Neural progenitor cell (in vitro differentiated cells): ENCODE measurements at regions not wholly inside any gene's neighbourhood (a gene's known extent, or its start where the extent isn't known, plus 50 kb on each side); places are given as distances from the start of the nearest gene placed in this dataset.

ENCODE experiments used
- DNase-seq: peaks from one replicate; pipeline ENCODE4 v3.0.0-alpha.2; 2016; ENCODE audit warnings: low spot score
- H2AFZ ChIP-seq: fragments of 200-600 bp; sonication (generic); replicated peaks from 2 replicates; pipeline ENCODE4 v1.6.1; 2016; ENCODE audit warnings: antibody characterized with exemption
- H3F3A ChIP-seq: fragments of 200-600 bp; sonication (generic); 2 replicates; pipeline ENCODE4 v1.6.1; 2016; ENCODE audit warnings: antibody characterized with exemption, low read depth
- H3K27ac ChIP-seq: fragments of 200-600 bp; sonication (generic); 2 replicates; pipeline ENCODE4 v1.5.1; 2016; ENCODE audit warnings: mild to moderate bottlenecking
- H3K27me3 ChIP-seq: fragments of 200-600 bp; sonication (generic); 2 replicates; pipeline ENCODE4 v1.6.1; 2016; ENCODE audit warnings: mild to moderate bottlenecking, moderate library complexity
- H3K36me3 ChIP-seq: fragments of 200-600 bp; sonication (generic); 2 replicates; pipeline ENCODE4 v1.5.1; 2016
- H3K4me1 ChIP-seq: fragments of 200-600 bp; sonication (generic); 2 replicates; pipeline ENCODE4 v1.6.1; 2016; ENCODE audit warnings: mixed run types
- H3K4me2 ChIP-seq: fragments of 200-600 bp; sonication (generic); 2 replicates; pipeline ENCODE4 v1.6.1; 2016
- H3K4me3 ChIP-seq: fragments of 200-600 bp; sonication (generic); 2 replicates; pipeline ENCODE4 v1.5.1; 2016
- H3K79me2 ChIP-seq: fragments of 200-600 bp; sonication (generic); 2 replicates; pipeline ENCODE4 v1.6.1; 2016; ENCODE audit warnings: low read depth
- H3K9ac ChIP-seq: fragments of 200-600 bp; sonication (generic); 2 replicates; pipeline ENCODE4 v1.6.1; 2016
- H3K9me3 ChIP-seq: fragments of 200-600 bp; sonication (generic); 2 replicates; pipeline ENCODE4 v1.5.1; 2016; ENCODE audit warnings: low read depth
- H4K20me1 ChIP-seq: fragments of 200-600 bp; sonication (generic); 2 replicates; pipeline ENCODE4 v1.6.1; 2016; ENCODE audit warnings: low read depth
- H3K27ac Mint-ChIP-seq: 3 replicates; pipeline ENCODE4 v1.8.0; 2021; ENCODE audit warnings: mixed read lengths
- H3K27me3 Mint-ChIP-seq: 2 replicates; pipeline ENCODE4 v1.8.0; 2022; ENCODE audit warnings: low read depth, mild to moderate bottlenecking, inconsistent platforms, moderate library complexity, mixed read lengths; ENCODE audit not compliant: insufficient read depth
- H3K36me3 Mint-ChIP-seq: 3 replicates; pipeline ENCODE4 v1.8.0; 2021; ENCODE audit warnings: mixed read lengths
- H3K4me1 Mint-ChIP-seq: 3 replicates; pipeline ENCODE4 v1.8.0; 2021; ENCODE audit warnings: mixed read lengths
- H3K4me3 Mint-ChIP-seq: 3 replicates; pipeline ENCODE4 v1.8.0; 2021; ENCODE audit warnings: mild to moderate bottlenecking, moderate library complexity, mixed read lengths
- H3K9me3 Mint-ChIP-seq: 3 replicates; pipeline ENCODE4 v1.8.0; 2020; ENCODE audit warnings: mixed read lengths
- CTCF ChIP-seq: fragments of 200-600 bp; sonication (generic); IDR thresholded peaks from 2 replicates; pipeline ENCODE4 v1.5.1; 2017; ENCODE audit warnings: antibody characterized with exemption, mild to moderate bottlenecking
- EZH2 ChIP-seq: fragments of 200-600 bp; sonication (generic); IDR thresholded peaks from 2 replicates; pipeline ENCODE4 v1.6.1; 2017; ENCODE audit warnings: antibody characterized with exemption, mild to moderate bottlenecking, moderate library complexity
- EZH2phosphoT487 ChIP-seq: fragments of 200-600 bp; sonication (generic); IDR thresholded peaks from 2 replicates; pipeline ENCODE4 v1.6.1; 2017; ENCODE audit warnings: antibody characterized with exemption

GRCh38 chr5:161064297-161064696, 212.3 kb upstream of the ATP10B start:
- Histone ChIP-seq H3K9ac (no peak overlapping the region), H3K27me3 (no peaks in the 10 kb centered on the region), H2AFZ (no peak overlapping the region), H4K20me1 (no peaks in the 10 kb centered on the region), H3K4me2 (no peak overlapping the region), H3K4me1 (no peaks in the 10 kb centered on the region), H3K36me3 (no peaks in the 10 kb centered on the region), H3K4me3 (no peak overlapping the region), H3K79me2 (no peaks in the 10 kb centered on the region), H3K9me3 (no peaks in the 10 kb centered on the region), H3K27ac (no peak overlapping the region), H3F3A (no peaks in the 10 kb centered on the region)
- H3K36me3 Mint-ChIP-seq = no peaks in the 10 kb centered on the region
- no peak overlapping the region for H3K27ac Mint-ChIP-seq
- no peak for TF ChIP-seq EZH2
- no peak for TF ChIP-seq CTCF
- TF ChIP-seq EZH2phosphoT487 = no peak
- no peaks in the 10 kb centered on the region for H3K9me3 Mint-ChIP-seq
- no peak overlapping the region for H3K4me3 Mint-ChIP-seq
- no peaks in the 10 kb centered on the region for H3K4me1 Mint-ChIP-seq
- peaks cover 4% of the 10 kb centered on the region for H3K27me3 Mint-ChIP-seq
- DNase-seq = no peak

DNA sequence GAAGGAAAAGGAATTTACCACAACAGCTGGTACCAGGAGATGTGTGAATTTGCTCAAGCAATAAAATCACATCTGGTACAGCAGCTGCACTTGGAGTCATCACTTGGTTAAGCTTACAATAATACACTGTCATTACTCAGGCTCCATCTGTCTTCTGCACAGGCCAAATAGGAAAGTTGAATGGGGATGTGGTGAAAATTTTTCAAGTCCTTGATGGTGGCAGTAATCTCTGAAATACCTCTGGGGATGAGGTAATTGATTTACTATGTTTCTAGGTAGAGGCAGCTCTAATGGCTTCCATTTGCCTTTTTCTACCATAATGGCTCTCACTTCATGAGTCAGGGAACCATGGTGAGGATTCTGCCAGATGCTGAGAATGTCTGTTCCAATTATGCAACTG, 206.8 kb upstream of the ATP10B start:
- H3K9ac ChIP-seq = no peak overlapping the region
- no peak overlapping the region for H3K4me3 Mint-ChIP-seq
- TF ChIP-seq CTCF = no peak
- no peak for TF ChIP-seq EZH2
- TF ChIP-seq EZH2phosphoT487 = no peak
- no peaks in the 10 kb centered on the region for H3K36me3 Mint-ChIP-seq
- no peak overlapping the region for H3K27ac ChIP-seq
- H3K9me3 ChIP-seq = no peaks in the 10 kb centered on the region
- H3K9me3 Mint-ChIP-seq = no peaks in the 10 kb centered on the region
- no peaks in the 10 kb centered on the region for H4K20me1 ChIP-seq
- no peak overlapping the region for H3K4me2 ChIP-seq
- H3K4me3 ChIP-seq = no peak overlapping the region
- H2AFZ ChIP-seq = no peak overlapping the region
- no peaks in the 10 kb centered on the region for H3K4me1 ChIP-seq
- no peak for DNase-seq
- no peaks in the 10 kb centered on the region for H3K27me3 ChIP-seq
- no peaks in the 10 kb centered on the region for H3K36me3 ChIP-seq
- H3K27me3 Mint-ChIP-seq = peaks cover 2% of the 10 kb centered on the region
- no peaks in the 10 kb centered on the region for H3K4me1 Mint-ChIP-seq
- no peaks in the 10 kb centered on the region for H3F3A ChIP-seq
- no peak overlapping the region for H3K27ac Mint-ChIP-seq
- H3K79me2 ChIP-seq = no peaks in the 10 kb centered on the region

GRCh38 chr5:161051920-161052500, 200.0 kb upstream of the ATP10B start:
- Histone ChIP-seq H3K4me3 (no peak overlapping the region), H4K20me1 (no peaks in the 10 kb centered on the region), H3K4me1 (no peaks in the 10 kb centered on the region), H3K9ac (no peak overlapping the region), H3K27ac (no peak overlapping the region), H3K4me2 (no peak overlapping the region), H3K9me3 (no peaks in the 10 kb centered on the region), H3F3A (no peaks in the 10 kb centered on the region), H3K36me3 (no peaks in the 10 kb centered on the region), H3K79me2 (no peaks in the 10 kb centered on the region), H3K27me3 (no peaks in the 10 kb centered on the region), H2AFZ (no peak overlapping the region)
- Mint-ChIP-seq H3K27ac (no peak overlapping the region), H3K36me3 (no peaks in the 10 kb centered on the region), H3K4me1 (peaks cover 2% of the 10 kb centered on the region), H3K9me3 (no peaks in the 10 kb centered on the region), H3K27me3 (peaks cover 2% of the 10 kb centered on the region), H3K4me3 (no peak overlapping the region)
- no peak for DNase-seq
- no peak for TF ChIP-seq EZH2phosphoT487
- no peak for TF ChIP-seq CTCF
